ENCODE measurements at regions not wholly inside any gene's neighbourhood (a gene's known extent, or its start where the extent isn't known, plus 50 kb on each side); places are given as distances from the start of the nearest gene placed in this dataset.

- TF ChIP-seq FOXA1 (IDR thresholded peaks at IDR 0.05) (no peak), SP1 (IDR thresholded peaks at IDR 0.05) (no peak), SUZ12 (IDR thresholded peaks at IDR 0.05) (no peak), HDGF (IDR thresholded peaks at IDR 0.05; ENCODE audit: borderline replicate concordance) (no peak), FOXM1 (IDR thresholded peaks at IDR 0.05; ENCODE audit: borderline replicate concordance) (no peak), CTBP1 (IDR thresholded peaks at IDR 0.05; ENCODE audit: borderline replicate concordance) (no peak), NFRKB (IDR thresholded peaks at IDR 0.05) (no peak), TARDBP (IDR thresholded peaks at IDR 0.05) (no peak), ZNF384 (IDR thresholded peaks at IDR 0.05) (no peak)
These were observed 355.9 kb upstream of the TLE4 start for GRCh38 chr9:79215821-79216220.
